ENCODE measurements at regions not wholly inside any gene's neighbourhood (a gene's known extent, or its start where the extent isn't known, plus 50 kb on each side); places are given as distances from the start of the nearest gene placed in this dataset.

DNA sequence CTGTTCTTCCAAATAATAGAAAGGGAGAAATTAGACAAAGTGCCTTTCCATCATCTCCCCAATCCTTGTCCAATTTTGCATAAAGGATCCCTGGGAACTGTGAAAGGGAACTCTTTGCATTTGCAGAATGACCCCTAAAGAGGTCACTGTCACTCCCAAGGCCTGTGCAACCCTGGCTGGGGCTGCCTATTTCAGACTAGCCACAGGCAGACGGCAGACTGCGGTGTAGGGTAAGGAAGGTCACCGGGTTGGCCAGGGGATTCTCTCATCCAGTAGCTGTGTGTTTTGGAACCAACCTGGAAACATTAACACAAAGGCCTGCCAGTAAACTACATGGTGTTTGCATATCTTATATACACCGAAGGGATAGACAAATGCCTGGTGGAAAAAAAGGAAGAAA is 818.7 kb downstream of the BCL11A start:
- TF ChIP-seq, protein P1, sequence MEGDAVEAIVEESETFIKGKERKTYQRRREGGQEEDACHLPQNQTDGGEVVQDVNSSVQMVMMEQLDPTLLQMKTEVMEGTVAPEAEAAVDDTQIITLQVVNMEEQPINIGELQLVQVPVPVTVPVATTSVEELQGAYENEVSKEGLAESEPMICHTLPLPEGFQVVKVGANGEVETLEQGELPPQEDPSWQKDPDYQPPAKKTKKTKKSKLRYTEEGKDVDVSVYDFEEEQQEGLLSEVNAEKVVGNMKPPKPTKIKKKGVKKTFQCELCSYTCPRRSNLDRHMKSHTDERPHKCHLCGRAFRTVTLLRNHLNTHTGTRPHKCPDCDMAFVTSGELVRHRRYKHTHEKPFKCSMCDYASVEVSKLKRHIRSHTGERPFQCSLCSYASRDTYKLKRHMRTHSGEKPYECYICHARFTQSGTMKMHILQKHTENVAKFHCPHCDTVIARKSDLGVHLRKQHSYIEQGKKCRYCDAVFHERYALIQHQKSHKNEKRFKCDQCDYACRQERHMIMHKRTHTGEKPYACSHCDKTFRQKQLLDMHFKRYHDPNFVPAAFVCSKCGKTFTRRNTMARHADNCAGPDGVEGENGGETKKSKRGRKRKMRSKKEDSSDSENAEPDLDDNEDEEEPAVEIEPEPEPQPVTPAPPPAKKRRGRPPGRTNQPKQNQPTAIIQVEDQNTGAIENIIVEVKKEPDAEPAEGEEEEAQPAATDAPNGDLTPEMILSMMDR (IDR thresholded peaks at IDR 0.05): no peak
- TF ChIP-seq EZH2 (IDR thresholded peaks at IDR 0.05; ENCODE audit: borderline replicate concordance, insufficient read depth, low read depth, low read length, poor library complexity, severe bottlenecking): no peak
